CD4-positive, alpha-beta T cell treated with Interleukin-12 subunit alpha and Interleukin-12 subunit beta, for 1 hour (primary cell): ENCODE measurements at regions not wholly inside any gene's neighbourhood (a gene's known extent, or its start where the extent isn't known, plus 50 kb on each side); places are given as distances from the start of the nearest gene placed in this dataset.

ENCODE experiments used
- DNase-seq: peaks from one replicate; pipeline ENCODE4 v3.0.0-alpha.2; 2020

- no peak for DNase-seq
Measured at GRCh38 chr11:11038782-11039181, 180.9 kb upstream of the ZBED5 start.

- DNase-seq = no peak
Measured at GRCh38 chr11:11038352-11038751, 180.5 kb upstream of the ZBED5 start.

GRCh38 chr11:11036848-11037732 is 179.2 kb upstream of the ZBED5 start:
- peak; percentile 61 for DNase-seq

- no peak for DNase-seq
Measured at GRCh38 chr11:11036185-11036847, 178.5 kb upstream of the ZBED5 start.

- DNase-seq = no peak
Measured at GRCh38 chr11:11035331-11035730, 177.5 kb upstream of the ZBED5 start.

- no peak for DNase-seq
Measured at GRCh38 chr11:11034476-11034875, 176.6 kb upstream of the ZBED5 start.

- DNase-seq = no peak
Measured at GRCh38 chr11:11032066-11032465, 174.2 kb upstream of the ZBED5 start.

- no peak for DNase-seq
Measured at GRCh38 chr11:11029027-11029426, 171.2 kb upstream of the ZBED5 start.

- peak; percentile 72 for DNase-seq
Measured at GRCh38 chr11:11028017-11028692, 170.3 kb upstream of the ZBED5 start.

GRCh38 chr11:11027288-11027687 is 169.4 kb upstream of the ZBED5 start:
- DNase-seq = no peak

GRCh38 chr11:11025087-11025486 is 167.2 kb upstream of the ZBED5 start:
- no peak for DNase-seq

GRCh38 chr11:11022125-11022730 is 164.4 kb upstream of the ZBED5 start:
- DNase-seq = peak; percentile 44

GRCh38 chr11:11021563-11021962 is 163.7 kb upstream of the ZBED5 start:
- DNase-seq = no peak

- no peak for DNase-seq
Measured at GRCh38 chr11:11020747-11021149, 162.9 kb upstream of the ZBED5 start.

- no peak for DNase-seq
Measured at GRCh38 chr11:11020219-11020726, 162.4 kb upstream of the ZBED5 start.

- DNase-seq = no peak
Measured at GRCh38 chr11:11016943-11017342, 159.1 kb upstream of the ZBED5 start.

GRCh38 chr11:11016068-11016467 is 158.2 kb upstream of the ZBED5 start:
- DNase-seq = no peak

- DNase-seq = no peak
Measured at GRCh38 chr11:11011617-11012016, 153.8 kb upstream of the ZBED5 start.

- DNase-seq = peak; percentile 12
Measured at GRCh38 chr11:11010624-11011127, 152.8 kb upstream of the ZBED5 start.

GRCh38 chr11:11009179-11009578 is 151.3 kb upstream of the ZBED5 start:
- DNase-seq = no peak

- DNase-seq = no peak
Measured at GRCh38 chr11:11004069-11004468, 146.2 kb upstream of the ZBED5 start.

- no peak for DNase-seq
Measured at GRCh38 chr11:11003226-11003625, 145.4 kb upstream of the ZBED5 start.
